ENCODE measurements at regions not wholly inside any gene's neighbourhood (a gene's known extent, or its start where the extent isn't known, plus 50 kb on each side); places are given as distances from the start of the nearest gene placed in this dataset.

DNA sequence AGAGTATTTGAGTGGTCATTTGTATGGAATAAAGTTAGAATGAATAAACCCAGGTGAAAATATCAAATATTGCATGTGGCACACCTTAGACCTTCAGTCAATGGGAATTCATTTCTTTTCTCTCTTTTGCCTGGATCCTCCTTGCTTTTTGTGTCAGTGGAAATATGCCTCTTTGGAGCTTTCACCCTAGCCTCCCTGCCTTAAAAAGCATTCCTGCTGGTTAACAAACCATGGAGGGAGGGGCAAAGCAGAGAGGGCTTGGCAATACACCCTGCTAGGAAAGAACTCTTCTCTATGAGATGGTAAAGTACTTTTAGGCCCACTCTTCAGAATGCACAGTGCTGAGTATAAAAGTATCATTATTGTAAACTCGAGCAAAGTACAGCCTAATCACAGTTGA, 383.7 kb downstream of the DMAC1 start:
- TF ChIP-seq, protein P1, sequence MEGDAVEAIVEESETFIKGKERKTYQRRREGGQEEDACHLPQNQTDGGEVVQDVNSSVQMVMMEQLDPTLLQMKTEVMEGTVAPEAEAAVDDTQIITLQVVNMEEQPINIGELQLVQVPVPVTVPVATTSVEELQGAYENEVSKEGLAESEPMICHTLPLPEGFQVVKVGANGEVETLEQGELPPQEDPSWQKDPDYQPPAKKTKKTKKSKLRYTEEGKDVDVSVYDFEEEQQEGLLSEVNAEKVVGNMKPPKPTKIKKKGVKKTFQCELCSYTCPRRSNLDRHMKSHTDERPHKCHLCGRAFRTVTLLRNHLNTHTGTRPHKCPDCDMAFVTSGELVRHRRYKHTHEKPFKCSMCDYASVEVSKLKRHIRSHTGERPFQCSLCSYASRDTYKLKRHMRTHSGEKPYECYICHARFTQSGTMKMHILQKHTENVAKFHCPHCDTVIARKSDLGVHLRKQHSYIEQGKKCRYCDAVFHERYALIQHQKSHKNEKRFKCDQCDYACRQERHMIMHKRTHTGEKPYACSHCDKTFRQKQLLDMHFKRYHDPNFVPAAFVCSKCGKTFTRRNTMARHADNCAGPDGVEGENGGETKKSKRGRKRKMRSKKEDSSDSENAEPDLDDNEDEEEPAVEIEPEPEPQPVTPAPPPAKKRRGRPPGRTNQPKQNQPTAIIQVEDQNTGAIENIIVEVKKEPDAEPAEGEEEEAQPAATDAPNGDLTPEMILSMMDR (IDR thresholded peaks at IDR 0.05; ENCODE audit: insufficient read depth, low read depth, low read length): no peak
- no peak for TF ChIP-seq EZH2 (IDR thresholded peaks at IDR 0.05; ENCODE audit: insufficient read depth, low read length)

Data from astrocyte (in vitro differentiated cells and primary cell).